ENCODE measurements at regions not wholly inside any gene's neighbourhood (a gene's known extent, or its start where the extent isn't known, plus 50 kb on each side); places are given as distances from the start of the nearest gene placed in this dataset.

- BruUV-seq (replicated peaks) = no TSS peak
- TF ChIP-seq CTCF (IDR thresholded peaks at IDR 0.05; ENCODE audit: unreplicated experiment) = no peak
- H3K27me3 Mint-ChIP-seq (ENCODE audit: insufficient read depth, unreplicated experiment) = no peaks in the 10 kb centered on the region
- intact Hi-C loops (cut with micrococcal nuclease) = no loop called here
- H3K9me3 Mint-ChIP-seq (ENCODE audit: unreplicated experiment) = no peaks in the 10 kb centered on the region
- ChIA-PET CTCF (no interaction called here), POLR2A (no interaction called here)
- DNase-seq (ENCODE audit: unreplicated experiment) = no peak
- H3K36me3 Mint-ChIP-seq (ENCODE audit: insufficient read depth, unreplicated experiment) = no peaks in the 10 kb centered on the region
- H3K4me3 Mint-ChIP-seq (ENCODE audit: unreplicated experiment) = no peak overlapping the region
- H3K27ac Mint-ChIP-seq (ENCODE audit: low read depth, unreplicated experiment) = no peak overlapping the region
- H3K4me1 Mint-ChIP-seq (ENCODE audit: insufficient read depth, unreplicated experiment) = no peaks in the 10 kb centered on the region
These were observed 865.3 kb downstream of the PCDH7 start for GRCh38 chr4:31585503-31585902.

- ChIA-PET CTCF (no interaction called here), POLR2A (interaction anchor here (0.7 kb wide), 1 partner anchor 547 kb away, joined by 3 read pairs; no protein-coding TSS in a partner anchor)
- H3K4me1 Mint-ChIP-seq (ENCODE audit: insufficient read depth, unreplicated experiment) = no peaks in the 10 kb centered on the region
- no peak overlapping the region for H3K4me3 Mint-ChIP-seq (ENCODE audit: unreplicated experiment)
- no peak overlapping the region for H3K27ac Mint-ChIP-seq (ENCODE audit: low read depth, unreplicated experiment)
- peaks cover 7% of the 10 kb centered on the region for H3K9me3 Mint-ChIP-seq (ENCODE audit: unreplicated experiment)
- no TSS peak for BruUV-seq (replicated peaks)
- H3K27me3 Mint-ChIP-seq (ENCODE audit: insufficient read depth, unreplicated experiment) = no peaks in the 10 kb centered on the region
- intact Hi-C loops (cut with micrococcal nuclease) = no loop called here
- TF ChIP-seq CTCF (IDR thresholded peaks at IDR 0.05; ENCODE audit: unreplicated experiment) = no peak
- DNase-seq (ENCODE audit: unreplicated experiment) = no peak
- H3K36me3 Mint-ChIP-seq (ENCODE audit: insufficient read depth, unreplicated experiment) = no peaks in the 10 kb centered on the region
These were observed 872.1 kb downstream of the PCDH7 start for GRCh38 chr4:31592293-31592692.

- intact Hi-C loops (cut with micrococcal nuclease) = no loop called here
- Mint-ChIP-seq H3K27me3 (ENCODE audit: insufficient read depth, unreplicated experiment) (no peaks in the 10 kb centered on the region), H3K36me3 (ENCODE audit: insufficient read depth, unreplicated experiment) (no peaks in the 10 kb centered on the region), H3K4me1 (ENCODE audit: insufficient read depth, unreplicated experiment) (no peaks in the 10 kb centered on the region), H3K27ac (ENCODE audit: low read depth, unreplicated experiment) (no peak overlapping the region), H3K9me3 (ENCODE audit: unreplicated experiment) (peaks cover 7% of the 10 kb centered on the region), H3K4me3 (ENCODE audit: unreplicated experiment) (no peak overlapping the region)
- ChIA-PET CTCF (interaction anchor here (1.0 kb wide), 1 partner anchor 226 kb away, joined by 3 read pairs; no protein-coding TSS in a partner anchor), POLR2A (no interaction called here)
- no TSS peak for BruUV-seq (replicated peaks)
- TF ChIP-seq CTCF (IDR thresholded peaks at IDR 0.05; ENCODE audit: unreplicated experiment) = no peak
- no peak for DNase-seq (ENCODE audit: unreplicated experiment)
These were observed 875.3 kb downstream of the PCDH7 start for GRCh38 chr4:31595496-31595895.

- Mint-ChIP-seq H3K4me3 (ENCODE audit: unreplicated experiment) (no peak overlapping the region), H3K4me1 (ENCODE audit: insufficient read depth, unreplicated experiment) (no peaks in the 10 kb centered on the region), H3K9me3 (ENCODE audit: unreplicated experiment) (no peaks in the 10 kb centered on the region), H3K27me3 (ENCODE audit: insufficient read depth, unreplicated experiment) (no peaks in the 10 kb centered on the region), H3K27ac (ENCODE audit: low read depth, unreplicated experiment) (no peak overlapping the region), H3K36me3 (ENCODE audit: insufficient read depth, unreplicated experiment) (no peaks in the 10 kb centered on the region)
- no TSS peak for BruUV-seq (replicated peaks)
- no peak for DNase-seq (ENCODE audit: unreplicated experiment)
- intact Hi-C loops (cut with micrococcal nuclease) = no loop called here
- TF ChIP-seq CTCF (IDR thresholded peaks at IDR 0.05; ENCODE audit: unreplicated experiment) = no peak
- CTCF ChIA-PET = interaction anchor here (1.0 kb wide), 1 partner anchor 10 kb away, joined by 3 read pairs; no protein-coding TSS in a partner anchor
- POLR2A ChIA-PET = no interaction called here
These were observed 878.5 kb downstream of the PCDH7 start for GRCh38 chr4:31598639-31599038.

Measured in MCF 10A (cell line).